ENCODE measurements at regions not wholly inside any gene's neighbourhood (a gene's known extent, or its start where the extent isn't known, plus 50 kb on each side); places are given as distances from the start of the nearest gene placed in this dataset.

GRCh38 chr15:39447346-39447745 is 133.5 kb upstream of the THBS1 start:
- Histone ChIP-seq H3K9me3 (ENCODE audit: insufficient read depth, low read depth, low read length) (no peaks in the 10 kb centered on the region), H3K27me3 (ENCODE audit: insufficient read depth, low read length) (no peaks in the 10 kb centered on the region), H3K27ac (ENCODE audit: low read depth, low read length) (no peak overlapping the region), H3K9ac (ENCODE audit: low read length) (no peak overlapping the region), H4K20me1 (ENCODE audit: insufficient read depth, low read length) (no peaks in the 10 kb centered on the region), H2AFZ (ENCODE audit: low read depth, low read length) (no peak overlapping the region), H3K4me3 (ENCODE audit: insufficient read depth, low read depth, low read length) (no peak overlapping the region), H3K4me1 (ENCODE audit: insufficient read depth, low read length) (no peaks in the 10 kb centered on the region), H3K36me3 (ENCODE audit: insufficient read depth, low read length) (no peaks in the 10 kb centered on the region), H3K4me2 (ENCODE audit: low read length) (no peak overlapping the region), H3K79me2 (ENCODE audit: insufficient read depth, low read length) (no peaks in the 10 kb centered on the region)
- no peak for TF ChIP-seq CTCF (IDR thresholded peaks at IDR 0.05; ENCODE audit: insufficient read depth, low read depth, low read length)
- TF ChIP-seq EZH2 (IDR thresholded peaks at IDR 0.05; ENCODE audit: insufficient read depth, low read length) = no peak
- Mint-ChIP-seq H3K27ac (ENCODE audit: unreplicated experiment) (no peak overlapping the region), H3K9me3 (ENCODE audit: unreplicated experiment) (no peaks in the 10 kb centered on the region), H3K36me3 (ENCODE audit: low read depth, unreplicated experiment) (no peaks in the 10 kb centered on the region), H3K4me3 (ENCODE audit: unreplicated experiment) (no peak overlapping the region), H3K4me1 (ENCODE audit: low read depth, unreplicated experiment) (peaks cover 8% of the 10 kb centered on the region), H3K27me3 (ENCODE audit: low read depth, unreplicated experiment) (no peaks in the 10 kb centered on the region)
- FAIRE-seq = no peak
- no peak for DNase-seq (ENCODE audit: low read depth)

- H3K36me3 Mint-ChIP-seq (ENCODE audit: low read depth, unreplicated experiment) = no peaks in the 10 kb centered on the region
- Histone ChIP-seq H3K27ac (ENCODE audit: low read depth, low read length) (no peak overlapping the region), H3K36me3 (ENCODE audit: insufficient read depth, low read length) (no peaks in the 10 kb centered on the region), H3K4me3 (ENCODE audit: insufficient read depth, low read depth, low read length) (no peak overlapping the region), H3K9me3 (ENCODE audit: insufficient read depth, low read depth, low read length) (no peaks in the 10 kb centered on the region), H3K9ac (ENCODE audit: low read length) (no peak overlapping the region), H2AFZ (ENCODE audit: low read depth, low read length) (no peak overlapping the region), H3K79me2 (ENCODE audit: insufficient read depth, low read length) (no peaks in the 10 kb centered on the region), H4K20me1 (ENCODE audit: insufficient read depth, low read length) (no peaks in the 10 kb centered on the region), H3K4me1 (ENCODE audit: insufficient read depth, low read length) (no peaks in the 10 kb centered on the region), H3K27me3 (ENCODE audit: insufficient read depth, low read length) (no peaks in the 10 kb centered on the region), H3K4me2 (ENCODE audit: low read length) (no peak overlapping the region)
- no peaks in the 10 kb centered on the region for H3K9me3 Mint-ChIP-seq (ENCODE audit: unreplicated experiment)
- no peaks in the 10 kb centered on the region for H3K27me3 Mint-ChIP-seq (ENCODE audit: low read depth, unreplicated experiment)
- peaks cover 7% of the 10 kb centered on the region for H3K4me1 Mint-ChIP-seq (ENCODE audit: low read depth, unreplicated experiment)
- no peak overlapping the region for H3K4me3 Mint-ChIP-seq (ENCODE audit: unreplicated experiment)
- DNase-seq (ENCODE audit: low read depth) = no peak
- TF ChIP-seq EZH2 (IDR thresholded peaks at IDR 0.05; ENCODE audit: insufficient read depth, low read length) (no peak), CTCF (IDR thresholded peaks at IDR 0.05; ENCODE audit: insufficient read depth, low read depth, low read length) (no peak)
- H3K27ac Mint-ChIP-seq (ENCODE audit: unreplicated experiment) = no peak overlapping the region
- no peak for FAIRE-seq
These were observed 133.0 kb upstream of the THBS1 start for GRCh38 chr15:39447881-39448280.

- H4K20me1 ChIP-seq (ENCODE audit: insufficient read depth, low read length) = no peaks in the 10 kb centered on the region
- no peak overlapping the region for H3K27ac Mint-ChIP-seq (ENCODE audit: unreplicated experiment)
- no peaks in the 10 kb centered on the region for H3K27me3 Mint-ChIP-seq (ENCODE audit: low read depth, unreplicated experiment)
- H2AFZ ChIP-seq (ENCODE audit: low read depth, low read length) = no peak overlapping the region
- H3K36me3 ChIP-seq (ENCODE audit: insufficient read depth, low read length) = no peaks in the 10 kb centered on the region
- TF ChIP-seq CTCF (IDR thresholded peaks at IDR 0.05; ENCODE audit: insufficient read depth, low read depth, low read length) (no peak), EZH2 (IDR thresholded peaks at IDR 0.05; ENCODE audit: insufficient read depth, low read length) (no peak)
- H3K9me3 ChIP-seq (ENCODE audit: insufficient read depth, low read depth, low read length) = no peaks in the 10 kb centered on the region
- H3K79me2 ChIP-seq (ENCODE audit: insufficient read depth, low read length) = no peaks in the 10 kb centered on the region
- DNase-seq (ENCODE audit: low read depth) = peak; percentile 52
- no peak for FAIRE-seq
- H3K9ac ChIP-seq (ENCODE audit: low read length) = no peak overlapping the region
- H3K27me3 ChIP-seq (ENCODE audit: insufficient read depth, low read length) = no peaks in the 10 kb centered on the region
- no peak overlapping the region for H3K27ac ChIP-seq (ENCODE audit: low read depth, low read length)
- H3K4me1 ChIP-seq (ENCODE audit: insufficient read depth, low read length) = no peaks in the 10 kb centered on the region
- no peaks in the 10 kb centered on the region for H3K9me3 Mint-ChIP-seq (ENCODE audit: unreplicated experiment)
- H3K36me3 Mint-ChIP-seq (ENCODE audit: low read depth, unreplicated experiment) = no peaks in the 10 kb centered on the region
- H3K4me3 Mint-ChIP-seq (ENCODE audit: unreplicated experiment) = no peak overlapping the region
- H3K4me2 ChIP-seq (ENCODE audit: low read length) = no peak overlapping the region
- H3K4me3 ChIP-seq (ENCODE audit: insufficient read depth, low read depth, low read length) = no peak overlapping the region
- H3K4me1 Mint-ChIP-seq (ENCODE audit: low read depth, unreplicated experiment) = peaks cover 7% of the 10 kb centered on the region
These were observed 132.5 kb upstream of the THBS1 start for GRCh38 chr15:39448409-39448808.
